GM23338 (cell line): ENCODE measurements at regions not wholly inside any gene's neighbourhood (a gene's known extent, or its start where the extent isn't known, plus 50 kb on each side); places are given as distances from the start of the nearest gene placed in this dataset.

ENCODE experiments used
- ATAC-seq: fragments of 200-7000 bp; cut with Tn5 transposase; 3 replicates; pipeline ENCODE4 v1.9.1; 2020
- DNase-seq: peaks from one replicate; pipeline ENCODE4 v3.0.0-alpha.2; 2015; ENCODE audit warnings: low spot score
- H2AFZ ChIP-seq: fragments of 200-600 bp; sonication (generic); 2 replicates; pipeline ENCODE4 v1.8.0; 2016; ENCODE audit warnings: antibody characterized with exemption, mild to moderate bottlenecking, moderate library complexity
- H3F3A ChIP-seq: fragments of 200-600 bp; sonication (generic); replicated peaks from 2 replicates; pipeline ENCODE4 v1.8.0; 2017; ENCODE audit warnings: antibody characterized with exemption, mixed run types, low read depth
- H3K27ac ChIP-seq: fragments of 200-600 bp; sonication (generic); 2 replicates; pipeline ENCODE4 v1.6.1; 2016; ENCODE audit warnings: low read depth
- H3K27me3 ChIP-seq: fragments of 200-600 bp; sonication (generic); 2 replicates; pipeline ENCODE4 v1.8.0; 2016; ENCODE audit warnings: mild to moderate bottlenecking, mixed run types, moderate library complexity; ENCODE audit not compliant: insufficient read depth
- H3K36me3 ChIP-seq: fragments of 200-600 bp; sonication (generic); 2 replicates; pipeline ENCODE4 v1.8.0; 2016; ENCODE audit warnings: mild to moderate bottlenecking; ENCODE audit not compliant: insufficient read depth
- H3K4me1 ChIP-seq: fragments of 200-600 bp; sonication (generic); 2 replicates; pipeline ENCODE4 v1.8.0; 2016; ENCODE audit warnings: mild to moderate bottlenecking, moderate library complexity; ENCODE audit not compliant: insufficient read depth
- H3K4me2 ChIP-seq: fragments of 200-600 bp; sonication (generic); 2 replicates; pipeline ENCODE4 v1.7.1; 2017; ENCODE audit warnings: mixed run types
- H3K4me3 ChIP-seq: fragments of 200-600 bp; sonication (generic); 2 replicates; pipeline ENCODE4 v1.6.1; 2016; ENCODE audit warnings: mixed run types
- H3K79me2 ChIP-seq: fragments of 200-600 bp; sonication (generic); replicated peaks from 2 replicates; pipeline ENCODE4 v1.8.0; 2017; ENCODE audit warnings: mild to moderate bottlenecking; ENCODE audit not compliant: insufficient read depth
- H3K9me2 ChIP-seq: fragments of 200-600 bp; sonication (generic); 2 replicates; pipeline ENCODE4 v1.8.0; 2017; ENCODE audit not compliant: insufficient read depth
- H4K20me1 ChIP-seq: fragments of 200-600 bp; sonication (generic); replicated peaks from 2 replicates; pipeline ENCODE4 v1.8.0; 2017; ENCODE audit warnings: mild to moderate bottlenecking; ENCODE audit not compliant: insufficient read depth
- H3K27ac Mint-ChIP-seq: 2 replicates; pipeline ENCODE4 v1.8.0; 2020; ENCODE audit warnings: inconsistent platforms, mild to moderate bottlenecking, moderate library complexity, mixed read lengths
- H3K27me3 Mint-ChIP-seq: 3 replicates; pipeline ENCODE4 v1.8.0; 2022; ENCODE audit warnings: low read depth, mild to moderate bottlenecking, moderate library complexity, mixed read lengths, inconsistent platforms; ENCODE audit not compliant: insufficient read depth, poor library complexity
- H3K36me3 Mint-ChIP-seq: 3 replicates; pipeline ENCODE4 v1.8.0; 2021; ENCODE audit warnings: low read depth, mild to moderate bottlenecking, inconsistent platforms, moderate library complexity, mixed read lengths
- H3K4me1 Mint-ChIP-seq: 3 replicates; pipeline ENCODE4 v1.8.0; 2020; ENCODE audit warnings: mild to moderate bottlenecking, inconsistent platforms, mixed read lengths
- H3K4me3 Mint-ChIP-seq: 3 replicates; pipeline ENCODE4 v1.8.0; 2021; ENCODE audit warnings: moderate library complexity, mild to moderate bottlenecking, inconsistent platforms, mixed read lengths
- H3K9me3 Mint-ChIP-seq: 3 replicates; pipeline ENCODE4 v1.8.0; 2020; ENCODE audit warnings: moderate library complexity, mild to moderate bottlenecking, inconsistent platforms, mixed read lengths
- CREB1 ChIP-seq: fragments of 250-450 bp; sonication (Bioruptor Pico); IDR thresholded peaks from 2 replicates; pipeline ENCODE4 v1.5.0; 2020; ENCODE audit warnings: low read depth, mild to moderate bottlenecking, moderate library complexity
- CTCF ChIP-seq, 2 experiments: fragments of 200-600 bp in 1 of 2; sonication (generic) in 1 of 2; conservative IDR thresholded peaks; 2 replicates each; pipeline versions ENCODE4 v1.5.1 to v1.6.1; 2016 to 2017; ENCODE audit warnings: antibody characterized with exemption in 2 of 2, low read depth in 2 of 2, mild to moderate bottlenecking in 2 of 2, moderate library complexity in 1 of 2
- ETS1 ChIP-seq: IDR thresholded peaks from 2 replicates; pipeline ENCODE4 v1.6.1; 2016; ENCODE audit warnings: antibody characterized with exemption
- EZH2 ChIP-seq: fragments of 200-600 bp; sonication (generic); IDR thresholded peaks from one replicate; pipeline ENCODE4 v1.8.0; 2017; ENCODE audit warnings: antibody characterized with exemption, mild to moderate bottlenecking, low read depth; ENCODE audit not compliant: unreplicated experiment
- EZH2phosphoT487 ChIP-seq: fragments of 200-600 bp; sonication (generic); IDR thresholded peaks from one replicate; pipeline ENCODE4 v1.8.1; 2018; ENCODE audit warnings: antibody characterized with exemption; ENCODE audit not compliant: unreplicated experiment
- JUNB ChIP-seq: IDR thresholded peaks from one replicate; pipeline ENCODE4 v1.6.1; 2016; ENCODE audit warnings: antibody characterized with exemption; ENCODE audit not compliant: unreplicated experiment
- ZNF114 ChIP-seq: fragments of 250-450 bp; sonication (Bioruptor Pico); IDR thresholded peaks from 2 replicates; pipeline ENCODE4 v1.5.0; 2020; ENCODE audit warnings: mild to moderate bottlenecking, moderate library complexity
- ZNF331 ChIP-seq: fragments of 250-450 bp; sonication (Bioruptor Pico); IDR thresholded peaks from 2 replicates; pipeline ENCODE4 v1.5.0; 2020; ENCODE audit warnings: low read depth, mild to moderate bottlenecking, moderate library complexity
- ZNF462 ChIP-seq: fragments of 250-450 bp; sonication (Bioruptor Pico); IDR thresholded peaks from 2 replicates; pipeline ENCODE4 v1.5.0; 2020; ENCODE audit warnings: mild to moderate bottlenecking, moderate library complexity

- H3K27ac Mint-ChIP-seq: no peak overlapping the region
These were observed 488.9 kb downstream of the MBD2 start for GRCh38 chr18:53735526-53735925.

GRCh38 chr18:53715243-53715853 lies 509.1 kb downstream of the MBD2 start:
- H2AFZ ChIP-seq: no peak overlapping the region
- ATAC-seq (peak; percentile 68), DNase-seq (peak; percentile 58)
- Mint-ChIP-seq H3K27ac (no peak overlapping the region), H3K4me1 (peaks cover 14% of the 10 kb centered on the region), H3K36me3 (no peaks in the 10 kb centered on the region), H3K4me3 (no peak overlapping the region), H3K9me3 (no peaks in the 10 kb centered on the region), H3K27me3 (no peaks in the 10 kb centered on the region)
- H3K9me2 ChIP-seq: no peaks in the 10 kb centered on the region
- no peaks in the 10 kb centered on the region for H3F3A ChIP-seq
- no peaks in the 10 kb centered on the region for H3K36me3 ChIP-seq
- no peak overlapping the region for H3K4me3 ChIP-seq
- no peaks in the 10 kb centered on the region for H3K79me2 ChIP-seq
- H3K27ac ChIP-seq: no peak overlapping the region
- peaks cover 9% of the 10 kb centered on the region; the same call in 1 of the 2 replicates for H3K4me1 ChIP-seq
- H4K20me1 ChIP-seq: no peaks in the 10 kb centered on the region
- 0 out of 2 replicates have a peak overlapping the region, but pooled peaks have one; percentile 1 for H3K4me2 ChIP-seq
- no peaks in the 10 kb centered on the region for H3K27me3 ChIP-seq
- no peak for TF ChIP-seq ETS1
- no peak for TF ChIP-seq ZNF462 (CRISPR knock-in tag)

More at GRCh38 chr18:53735526-53735925, 488.9 kb downstream of the MBD2 start:
- Histone ChIP-seq H4K20me1 (no peaks in the 10 kb centered on the region), H3K4me2 (no peak overlapping the region), H3K4me3 (no peak overlapping the region), H2AFZ (no peak overlapping the region), H3F3A (no peaks in the 10 kb centered on the region), H3K27me3 (no peaks in the 10 kb centered on the region), H3K9me2 (0 out of 2 replicates have a peak, but pooled peaks cover 4% of the 10 kb centered on the region), H3K79me2 (no peaks in the 10 kb centered on the region), H3K36me3 (no peaks in the 10 kb centered on the region; the same call in 1 of the 2 replicates), H3K4me1 (no peaks in the 10 kb centered on the region), H3K27ac (no peak overlapping the region)
- peaks cover 7% of the 10 kb centered on the region; the same call in 1 of the 3 replicates for H3K9me3 Mint-ChIP-seq
- DNase-seq (no peak), ATAC-seq (no peak)
- no peaks in the 10 kb centered on the region for H3K4me1 Mint-ChIP-seq
- H3K27me3 Mint-ChIP-seq: no peaks in the 10 kb centered on the region
- no peak for TF ChIP-seq EZH2
- no peak for TF ChIP-seq EZH2phosphoT487
- TF ChIP-seq CREB1 (CRISPR knock-in tag): no peak
- no peak for TF ChIP-seq CTCF (conservative IDR thresholded peaks at IDR 0.05; ENCODE audit: low read depth in 2 of 2)
- TF ChIP-seq ZNF331: no peak
- TF ChIP-seq JUNB: no peak
- TF ChIP-seq ETS1: no peak
- TF ChIP-seq ZNF114 (CRISPR knock-in tag): no peak
- no peak overlapping the region for H3K4me3 Mint-ChIP-seq
- no peaks in the 10 kb centered on the region; the same call in 2 of the 3 replicates for H3K36me3 Mint-ChIP-seq
